ENCODE measurements at regions not wholly inside any gene's neighbourhood (a gene's known extent, or its start where the extent isn't known, plus 50 kb on each side); places are given as distances from the start of the nearest gene placed in this dataset.

DNA sequence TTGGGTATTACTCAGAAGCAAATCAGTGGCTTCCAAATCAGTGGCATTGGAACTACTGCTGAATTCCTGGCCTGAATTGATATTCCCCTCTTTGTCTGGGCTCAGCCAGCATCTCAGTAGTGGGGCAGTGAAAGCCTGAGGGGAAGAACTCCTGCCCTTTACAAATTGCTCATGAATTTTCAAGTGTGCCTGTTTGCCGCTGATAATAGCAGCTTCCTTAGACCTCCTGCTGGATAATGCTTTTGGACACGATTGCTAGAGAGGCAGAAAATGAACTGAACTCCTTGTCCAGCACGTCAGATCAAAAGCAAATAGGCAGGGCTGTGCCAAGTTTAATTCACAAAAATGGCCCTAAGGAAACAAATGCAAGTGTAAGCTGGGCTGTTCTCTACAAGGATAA lies 91.3 kb upstream of the GZMB start:
- TF ChIP-seq, protein P1, sequence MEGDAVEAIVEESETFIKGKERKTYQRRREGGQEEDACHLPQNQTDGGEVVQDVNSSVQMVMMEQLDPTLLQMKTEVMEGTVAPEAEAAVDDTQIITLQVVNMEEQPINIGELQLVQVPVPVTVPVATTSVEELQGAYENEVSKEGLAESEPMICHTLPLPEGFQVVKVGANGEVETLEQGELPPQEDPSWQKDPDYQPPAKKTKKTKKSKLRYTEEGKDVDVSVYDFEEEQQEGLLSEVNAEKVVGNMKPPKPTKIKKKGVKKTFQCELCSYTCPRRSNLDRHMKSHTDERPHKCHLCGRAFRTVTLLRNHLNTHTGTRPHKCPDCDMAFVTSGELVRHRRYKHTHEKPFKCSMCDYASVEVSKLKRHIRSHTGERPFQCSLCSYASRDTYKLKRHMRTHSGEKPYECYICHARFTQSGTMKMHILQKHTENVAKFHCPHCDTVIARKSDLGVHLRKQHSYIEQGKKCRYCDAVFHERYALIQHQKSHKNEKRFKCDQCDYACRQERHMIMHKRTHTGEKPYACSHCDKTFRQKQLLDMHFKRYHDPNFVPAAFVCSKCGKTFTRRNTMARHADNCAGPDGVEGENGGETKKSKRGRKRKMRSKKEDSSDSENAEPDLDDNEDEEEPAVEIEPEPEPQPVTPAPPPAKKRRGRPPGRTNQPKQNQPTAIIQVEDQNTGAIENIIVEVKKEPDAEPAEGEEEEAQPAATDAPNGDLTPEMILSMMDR (IDR thresholded peaks at IDR 0.05), result no peak

DNA sequence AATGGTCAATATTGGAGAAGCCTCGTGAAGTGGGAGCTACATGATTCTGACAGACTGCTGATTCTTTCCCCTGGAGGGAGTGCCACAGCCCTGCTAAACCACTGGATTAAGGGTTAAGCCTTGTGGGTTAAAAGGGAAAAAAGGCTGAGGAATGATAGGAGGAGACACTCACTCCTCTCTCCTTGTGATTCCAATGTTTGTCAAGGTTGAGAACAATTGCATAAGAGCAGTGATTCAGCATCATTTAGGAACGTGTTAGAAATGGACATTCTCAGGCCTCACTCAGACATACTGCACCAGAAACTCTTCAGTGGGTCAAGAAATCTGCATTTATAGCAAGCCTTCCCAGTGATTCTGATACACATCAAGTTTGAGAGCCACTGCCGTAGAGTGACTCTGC lies 87.8 kb upstream of the GZMB start:
- no peaks in the 10 kb centered on the region for H3K36me3 ChIP-seq
- H3K27ac ChIP-seq, result no peak overlapping the region
- H3K27me3 ChIP-seq, result peaks cover 37% of the 10 kb centered on the region
- no peaks in the 10 kb centered on the region for H3K4me1 ChIP-seq (ENCODE audit: control insufficient read depth in 1 of 2, insufficient read depth in 1 of 2, low read depth in 1 of 2, low read length in 1 of 2)
- H3K4me3 ChIP-seq (ENCODE audit: low read depth in 1 of 2, low read length in 1 of 2), result no peak overlapping the region
- H3K9me3 ChIP-seq, result no peaks in the 10 kb centered on the region
- TF ChIP-seq, protein P1 (IDR thresholded peaks at IDR 0.05), result no peak

More for the DNA sequence above, 91.3 kb upstream of the GZMB start:
- Histone ChIP-seq H3K27me3 (peaks cover 46% of the 10 kb centered on the region), H3K27ac (no peak overlapping the region), H3K9me3 (no peaks in the 10 kb centered on the region), H3K36me3 (no peaks in the 10 kb centered on the region), H3K4me3 (ENCODE audit: low read depth in 1 of 2, low read length in 1 of 2) (no peak overlapping the region), H3K4me1 (ENCODE audit: control insufficient read depth in 1 of 2, insufficient read depth in 1 of 2, low read depth in 1 of 2, low read length in 1 of 2) (no peaks in the 10 kb centered on the region)

GRCh38 chr14:24715239-24715638 lies 81.2 kb upstream of the GZMB start:
- H3K9me3 ChIP-seq, result no peaks in the 10 kb centered on the region

GRCh38 chr14:24713404-24713803 lies 79.4 kb upstream of the GZMB start:
- TF ChIP-seq, protein P1 (IDR thresholded peaks at IDR 0.05), result no peak
- H3K36me3 ChIP-seq, result no peaks in the 10 kb centered on the region

More at GRCh38 chr14:24715239-24715638, 81.2 kb upstream of the GZMB start:
- Histone ChIP-seq H3K27ac (no peak overlapping the region), H3K4me3 (ENCODE audit: low read depth in 1 of 2, low read length in 1 of 2) (no peak overlapping the region), H3K36me3 (no peaks in the 10 kb centered on the region), H3K4me1 (ENCODE audit: control insufficient read depth in 1 of 2, insufficient read depth in 1 of 2, low read depth in 1 of 2, low read length in 1 of 2) (no peaks in the 10 kb centered on the region), H3K27me3 (peaks cover 9% of the 10 kb centered on the region)
- TF ChIP-seq, protein P1 (IDR thresholded peaks at IDR 0.05), result no peak

DNA sequence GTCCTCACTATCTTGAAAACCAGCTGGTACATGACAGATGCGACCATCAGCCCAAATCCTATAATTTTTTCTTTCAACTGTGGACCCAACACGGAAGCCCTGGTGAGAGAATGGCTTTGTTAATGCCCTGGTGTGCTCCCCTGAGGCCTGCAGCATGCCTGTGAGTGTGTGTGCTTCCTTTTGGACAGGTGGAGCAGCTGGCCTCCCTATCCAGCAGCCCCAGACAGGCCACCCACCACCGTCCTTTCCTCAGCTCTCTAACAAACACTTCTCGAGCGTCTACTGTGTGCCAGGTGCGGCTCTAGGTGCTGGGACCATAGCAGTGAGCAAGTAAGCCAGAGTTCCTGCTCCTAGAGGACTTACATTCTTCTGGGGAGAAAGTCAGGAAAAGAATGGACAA lies 78.9 kb upstream of the GZMB start:
- Histone ChIP-seq H3K9me3 (no peaks in the 10 kb centered on the region), H3K27me3 (peaks cover 4% of the 10 kb centered on the region), H3K36me3 (no peaks in the 10 kb centered on the region), H3K27ac (no peak overlapping the region), H3K4me1 (ENCODE audit: control insufficient read depth in 1 of 2, insufficient read depth in 1 of 2, low read depth in 1 of 2, low read length in 1 of 2) (no peaks in the 10 kb centered on the region), H3K4me3 (ENCODE audit: low read depth in 1 of 2, low read length in 1 of 2) (no peak overlapping the region)
- TF ChIP-seq, protein P1 (IDR thresholded peaks at IDR 0.05), result no peak

More at GRCh38 chr14:24713404-24713803, 79.4 kb upstream of the GZMB start:
- peaks cover 5% of the 10 kb centered on the region for H3K27me3 ChIP-seq
- H3K27ac ChIP-seq, result no peak overlapping the region
- H3K4me3 ChIP-seq (ENCODE audit: low read depth in 1 of 2, low read length in 1 of 2), result no peak overlapping the region
- H3K9me3 ChIP-seq, result no peaks in the 10 kb centered on the region
- H3K4me1 ChIP-seq (ENCODE audit: control insufficient read depth in 1 of 2, insufficient read depth in 1 of 2, low read depth in 1 of 2, low read length in 1 of 2), result no peaks in the 10 kb centered on the region

GRCh38 chr14:24712374-24712773 lies 78.4 kb upstream of the GZMB start:
- H3K27ac ChIP-seq, result no peak overlapping the region
- H3K36me3 ChIP-seq, result no peaks in the 10 kb centered on the region
- H3K27me3 ChIP-seq, result peaks cover 4% of the 10 kb centered on the region
- no peak overlapping the region for H3K4me3 ChIP-seq (ENCODE audit: low read depth in 1 of 2, low read length in 1 of 2)
- H3K9me3 ChIP-seq, result no peaks in the 10 kb centered on the region
- TF ChIP-seq, protein P1 (IDR thresholded peaks at IDR 0.05), result no peak
- no peaks in the 10 kb centered on the region for H3K4me1 ChIP-seq (ENCODE audit: control insufficient read depth in 1 of 2, insufficient read depth in 1 of 2, low read depth in 1 of 2, low read length in 1 of 2)

Measured in neutrophil (primary cell).